RWPE2 (cell line): ENCODE measurements at regions not wholly inside any gene's neighbourhood (a gene's known extent, or its start where the extent isn't known, plus 50 kb on each side); places are given as distances from the start of the nearest gene placed in this dataset.
A peak's percentile ranks its signal among the peaks of the same experiment; 100 is the strongest.

Experiments
- ATAC-seq: fragments of 200-7000 bp; cut with Tn5 transposase; 3 replicates; pipeline ENCODE4 v1.9.1; 2021; ENCODE audit warnings: low read depth
- DNase-seq: peaks from one replicate; pipeline ENCODE4 v3.0.0-alpha.2; 2020; ENCODE audit warnings: low spot score
- H3K27ac ChIP-seq: fragments of 450-650 bp; 2 replicates; pipeline ENCODE4 v1.5.1; 2017; ENCODE audit warnings: mild to moderate bottlenecking; ENCODE audit not compliant: poor library complexity, severe bottlenecking
- H3K27me3 ChIP-seq: fragments of 250-450 bp; sonication (Bioruptor Pico); 2 replicates; pipeline ENCODE4 v1.5.1; 2021; ENCODE audit warnings: mild to moderate bottlenecking, moderate library complexity; ENCODE audit not compliant: insufficient read depth, poor library complexity, severe bottlenecking
- H3K36me3 ChIP-seq: fragments of 250-450 bp; sonication (Bioruptor Pico); 2 replicates; pipeline ENCODE4 v1.5.1; 2020; ENCODE audit warnings: low read depth, mild to moderate bottlenecking, moderate library complexity
- H3K4me1 ChIP-seq: fragments of 250-450 bp; sonication (Bioruptor Pico); 2 replicates; pipeline ENCODE4 v1.5.1; 2021; ENCODE audit warnings: mild to moderate bottlenecking, moderate library complexity; ENCODE audit not compliant: insufficient read depth, poor library complexity, severe bottlenecking
- H3K4me3 ChIP-seq: fragments of 250-450 bp; sonication (Bioruptor Pico); 2 replicates; pipeline ENCODE4 v1.5.1; 2021; ENCODE audit warnings: mild to moderate bottlenecking, moderate library complexity; ENCODE audit not compliant: severe bottlenecking
- H3K9me3 ChIP-seq: fragments of 250-450 bp; sonication (Bioruptor Pico); 2 replicates; pipeline ENCODE4 v1.5.1; 2021; ENCODE audit warnings: mild to moderate bottlenecking, moderate library complexity; ENCODE audit not compliant: severe bottlenecking
- CTCF ChIP-seq: fragments of 450-650 bp; IDR thresholded peaks from one replicate; pipeline ENCODE4 v1.5.1; 2017; ENCODE audit warnings: mild to moderate bottlenecking, moderate library complexity; ENCODE audit not compliant: poor library complexity, severe bottlenecking

GRCh38 chr15:67906382-67906781, 66.5 kb upstream of the RNU6-1 start:
- ATAC-seq: peak; percentile 40; the same call in 1 of the 3 replicates
- no peak overlapping the region for H3K4me3 ChIP-seq
- H3K4me1 ChIP-seq: no peaks in the 10 kb centered on the region
- H3K27me3 ChIP-seq: no peaks in the 10 kb centered on the region
- no peaks in the 10 kb centered on the region for H3K36me3 ChIP-seq
- TF ChIP-seq CTCF: peak; percentile 46
- peaks cover 4% of the 10 kb centered on the region for H3K9me3 ChIP-seq
- no peak for DNase-seq
- no peak overlapping the region for H3K27ac ChIP-seq

- Histone ChIP-seq H3K4me1 (no peaks in the 10 kb centered on the region), H3K27me3 (no peaks in the 10 kb centered on the region), H3K4me3 (no peak overlapping the region), H3K27ac (no peak overlapping the region), H3K9me3 (peaks cover 4% of the 10 kb centered on the region), H3K36me3 (no peaks in the 10 kb centered on the region)
- ATAC-seq (no peak), DNase-seq (no peak)
- TF ChIP-seq CTCF: no peak
These were observed 67.4 kb upstream of the RNU6-1 start for GRCh38 chr15:67907184-67907723.

- H3K4me1 ChIP-seq: no peaks in the 10 kb centered on the region
- H3K27ac ChIP-seq: no peak overlapping the region
- H3K36me3 ChIP-seq: no peaks in the 10 kb centered on the region
- no peak for TF ChIP-seq CTCF
- H3K27me3 ChIP-seq: no peaks in the 10 kb centered on the region
- DNase-seq: no peak
- H3K4me3 ChIP-seq: no peak overlapping the region
- peaks cover 4% of the 10 kb centered on the region for H3K9me3 ChIP-seq
- no peak for ATAC-seq
These were observed 68.9 kb upstream of the RNU6-1 start for GRCh38 chr15:67908756-67909155.

- H3K9me3 ChIP-seq: peaks cover 4% of the 10 kb centered on the region
- DNase-seq (no peak), ATAC-seq (no peak)
- H3K27me3 ChIP-seq: no peaks in the 10 kb centered on the region
- no peaks in the 10 kb centered on the region for H3K36me3 ChIP-seq
- no peak overlapping the region for H3K27ac ChIP-seq
- TF ChIP-seq CTCF: no peak
- H3K4me1 ChIP-seq: no peaks in the 10 kb centered on the region
- H3K4me3 ChIP-seq: no peak overlapping the region
These were observed 71.9 kb upstream of the RNU6-1 start for GRCh38 chr15:67911727-67912126.

- no peak overlapping the region for H3K4me3 ChIP-seq
- H3K27ac ChIP-seq: no peak overlapping the region
- TF ChIP-seq CTCF: no peak
- no peaks in the 10 kb centered on the region for H3K4me1 ChIP-seq
- H3K9me3 ChIP-seq: peaks cover 4% of the 10 kb centered on the region
- no peaks in the 10 kb centered on the region for H3K36me3 ChIP-seq
- H3K27me3 ChIP-seq: no peaks in the 10 kb centered on the region
- no peak for DNase-seq
- ATAC-seq: no peak
These were observed 74.2 kb upstream of the RNU6-1 start for GRCh38 chr15:67914028-67914427.
